Jurkat, Clone E6-1 (cell line): ENCODE measurements at regions not wholly inside any gene's neighbourhood (a gene's known extent, or its start where the extent isn't known, plus 50 kb on each side); places are given as distances from the start of the nearest gene placed in this dataset.
"Not testable (repeated sequence)": the region's sequence is repeated elsewhere in the genome, so short reads cannot be mapped to it uniquely, and the experiment has no call there.

Source experiments
- DNase-seq: peaks from one replicate; pipeline ENCODE4 v3.0.0-alpha.2; 2011; ENCODE audit warnings: low read depth, low spot score
- H3K4me3 ChIP-seq: 2 replicates; pipeline ENCODE4 v1.5.1; 2011; ENCODE audit warnings: mild to moderate bottlenecking, low read length, control low read depth, moderate library complexity

DNA sequence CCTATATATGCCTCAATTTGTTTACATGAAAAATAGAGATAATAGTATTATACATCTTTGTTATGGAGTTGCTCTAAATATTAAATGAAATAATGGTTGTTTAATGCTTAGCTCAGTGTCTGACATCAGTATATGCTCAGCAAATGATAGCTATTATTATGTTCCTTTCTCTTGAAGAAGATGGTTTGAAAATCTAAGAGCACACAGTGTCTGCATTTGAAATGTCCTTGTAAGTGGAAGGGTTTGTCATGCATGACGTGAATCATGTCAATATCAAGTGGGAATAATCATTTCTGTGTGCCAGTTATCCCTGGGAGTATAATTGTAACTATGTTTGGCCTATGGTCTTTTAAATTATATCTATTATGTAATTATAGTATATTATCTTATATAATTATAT, 377.5 kb upstream of the SORCS1 start:
- no peak overlapping the region for H3K4me3 ChIP-seq
- no peak for DNase-seq

DNA sequence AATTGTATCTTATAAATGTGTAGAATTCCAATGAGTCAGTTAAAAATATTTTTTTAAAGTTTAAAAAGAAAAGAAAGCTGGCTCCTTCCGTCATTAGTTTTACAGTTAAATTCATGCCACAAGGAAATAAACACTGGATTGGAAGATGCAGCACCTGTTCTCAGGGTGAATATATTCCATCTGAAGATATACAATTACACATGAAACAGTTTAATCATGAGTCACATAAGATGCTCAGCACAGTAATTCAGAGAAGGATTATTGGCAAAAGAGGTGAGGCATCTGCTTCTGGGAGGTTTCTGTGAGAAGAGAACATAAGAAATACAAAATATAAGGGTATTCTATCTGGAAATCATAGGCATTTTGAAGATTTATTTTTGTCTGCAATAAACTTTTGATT, 376.5 kb upstream of the SORCS1 start:
- no peak overlapping the region for H3K4me3 ChIP-seq
- no peak for DNase-seq

DNA sequence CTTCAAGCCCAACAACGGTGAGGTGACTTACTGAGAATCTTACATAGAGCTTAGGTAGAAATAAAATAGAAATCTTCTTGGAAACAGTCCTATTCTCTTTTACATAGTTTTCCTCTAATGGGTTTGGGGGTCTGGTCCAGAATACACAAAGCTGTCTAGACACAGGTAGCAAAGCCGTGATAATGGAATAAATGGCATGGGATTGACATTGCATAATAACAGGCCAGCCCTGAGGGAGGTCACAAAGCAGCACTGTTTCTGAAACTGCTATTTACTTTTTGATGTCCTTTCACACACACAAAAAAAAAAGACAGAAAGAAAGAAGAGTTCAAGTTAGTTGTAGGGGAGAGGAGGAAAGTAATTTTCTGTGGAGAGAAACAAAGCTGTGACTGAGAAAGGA, 364.8 kb upstream of the SORCS1 start:
- DNase-seq: no peak
- H3K4me3 ChIP-seq: no peak overlapping the region

DNA sequence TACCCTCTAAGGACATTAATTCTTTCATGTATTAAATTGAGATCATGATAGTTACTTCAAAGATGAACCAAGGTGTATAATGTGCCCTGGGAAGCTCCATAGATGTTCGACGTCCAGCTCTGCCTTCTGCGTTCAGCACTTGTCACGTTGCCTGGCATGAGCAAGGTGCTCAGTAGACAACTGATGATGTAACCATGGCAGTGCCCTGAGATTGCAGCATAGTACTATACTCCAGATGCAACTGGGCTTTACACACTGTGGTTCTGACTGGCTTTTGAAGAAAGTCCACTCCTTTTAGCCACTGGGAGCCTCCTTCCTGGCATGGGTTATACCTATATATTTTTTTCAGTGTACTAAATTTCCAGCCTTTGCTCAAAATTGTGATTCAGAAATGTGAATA, 355.8 kb upstream of the SORCS1 start:
- no peak overlapping the region for H3K4me3 ChIP-seq
- no peak for DNase-seq

DNA sequence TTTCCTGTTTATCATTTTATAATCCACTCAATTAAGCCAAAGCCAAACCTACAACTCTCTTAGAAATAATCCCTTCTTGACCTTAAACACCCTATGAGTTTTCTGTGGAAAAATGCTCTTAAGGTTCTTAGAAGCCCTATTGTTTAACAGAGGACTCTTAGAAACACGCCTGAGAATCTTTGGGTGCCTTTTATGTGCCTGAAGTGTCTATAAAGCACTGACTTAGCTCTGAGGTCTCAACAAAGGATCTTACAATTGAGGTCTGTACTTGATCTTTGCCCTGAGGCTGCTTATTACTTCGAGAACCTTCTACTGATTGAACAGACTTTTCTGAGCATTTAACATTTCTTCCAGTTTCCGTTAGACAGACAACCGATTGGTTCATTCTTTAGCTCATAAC, 353.3 kb upstream of the SORCS1 start:
- H3K4me3 ChIP-seq: no peak overlapping the region
- DNase-seq: no peak

DNA sequence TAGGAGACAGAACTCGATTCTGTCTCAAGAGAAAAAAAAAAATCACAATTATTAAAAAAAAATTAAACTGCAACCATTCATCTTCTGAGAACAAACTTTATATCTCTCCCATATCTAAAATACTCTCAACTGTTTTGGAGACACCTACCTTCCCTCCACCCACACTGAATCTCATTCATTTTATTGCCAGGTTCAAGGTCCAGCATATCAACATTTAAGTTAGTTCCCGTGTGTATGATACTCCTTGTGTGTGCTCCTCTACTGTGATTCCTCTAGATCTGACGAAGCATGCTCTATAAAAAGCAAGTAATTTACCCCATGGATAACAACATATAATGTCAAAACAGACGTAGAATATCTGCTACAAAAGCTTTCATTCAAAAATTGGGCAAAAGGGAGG, 351.8 kb upstream of the SORCS1 start:
- no peak for DNase-seq
- H3K4me3 ChIP-seq: no peak overlapping the region

DNA sequence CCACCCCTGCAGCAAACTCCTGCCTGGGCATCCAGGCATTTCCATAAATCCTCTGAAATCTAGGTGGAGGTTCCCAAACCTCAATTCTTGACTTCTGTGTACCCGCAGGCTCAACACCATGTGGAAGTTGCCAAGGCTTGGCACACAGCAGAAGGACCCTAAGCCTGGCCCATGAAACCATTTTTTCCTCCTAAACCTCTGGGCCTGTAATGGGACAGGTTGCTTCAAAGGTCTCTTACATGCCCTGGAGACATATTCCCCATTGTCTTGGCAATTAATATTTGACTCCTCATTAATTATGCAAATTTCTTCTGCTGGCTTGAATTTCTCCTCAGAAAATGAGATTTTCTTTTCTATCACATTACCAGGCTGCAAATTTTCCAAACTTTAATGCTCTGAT, 339.5 kb upstream of the SORCS1 start:
- not testable (repeated sequence) for DNase-seq, H3K4me3 ChIP-seq

DNA sequence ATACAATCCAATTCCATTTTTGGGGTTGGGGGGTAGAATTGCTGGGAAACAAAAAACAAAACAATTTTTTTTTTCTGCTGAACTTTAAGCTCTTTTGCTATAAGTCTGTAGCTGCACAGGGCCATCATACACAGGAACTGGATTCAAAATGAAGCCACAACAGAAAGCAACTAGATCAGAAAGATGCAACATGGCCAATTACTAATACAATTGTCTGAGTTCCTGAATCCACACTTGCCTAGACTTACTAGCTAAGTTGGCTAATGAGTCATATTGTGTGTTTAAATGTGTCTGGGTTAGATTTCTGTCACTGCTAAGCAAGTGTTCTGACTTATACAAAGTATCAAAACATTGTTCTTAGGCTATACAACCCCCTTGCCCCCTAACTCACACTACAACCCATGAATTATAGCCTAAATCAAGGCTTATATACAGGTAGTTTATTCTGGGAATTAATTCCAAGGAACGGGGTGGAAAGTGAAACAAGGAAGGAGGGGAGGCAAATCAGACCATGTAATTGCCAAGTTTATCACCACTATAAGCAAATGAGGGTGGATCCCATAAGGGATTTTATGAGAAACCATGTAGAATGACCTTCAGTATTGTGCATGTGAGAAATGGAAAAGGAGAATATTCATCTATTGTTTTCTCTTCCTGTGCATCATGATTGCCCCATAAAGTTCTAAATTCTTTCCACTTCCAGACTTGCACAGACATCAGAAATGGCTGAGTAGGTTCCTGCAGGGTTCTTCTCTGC, 337.9 kb upstream of the SORCS1 start:
- no peak for DNase-seq

DNA sequence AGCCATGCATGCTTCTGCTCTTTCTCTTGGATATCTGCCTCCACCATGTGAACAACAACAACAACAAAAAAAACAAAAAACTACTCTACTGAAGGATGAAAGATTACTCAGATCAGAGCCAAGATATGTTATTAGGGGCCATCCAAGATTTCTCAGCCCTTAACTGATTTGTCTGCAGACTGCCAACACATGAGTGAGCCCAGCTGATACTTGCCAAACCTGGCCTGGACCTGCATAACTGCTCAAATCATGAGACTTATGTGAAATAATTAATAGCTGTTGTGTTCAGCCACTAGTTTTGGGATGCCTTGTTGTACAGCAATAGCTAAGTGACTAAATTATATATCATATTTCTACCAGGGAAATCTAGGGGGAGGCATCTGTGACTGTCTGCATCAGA, 334.5 kb upstream of the SORCS1 start:
- H3K4me3 ChIP-seq: no peak overlapping the region
- DNase-seq: no peak

More for the DNA sequence above, 337.9 kb upstream of the SORCS1 start:
- H3K4me3 ChIP-seq: no peak overlapping the region

DNA sequence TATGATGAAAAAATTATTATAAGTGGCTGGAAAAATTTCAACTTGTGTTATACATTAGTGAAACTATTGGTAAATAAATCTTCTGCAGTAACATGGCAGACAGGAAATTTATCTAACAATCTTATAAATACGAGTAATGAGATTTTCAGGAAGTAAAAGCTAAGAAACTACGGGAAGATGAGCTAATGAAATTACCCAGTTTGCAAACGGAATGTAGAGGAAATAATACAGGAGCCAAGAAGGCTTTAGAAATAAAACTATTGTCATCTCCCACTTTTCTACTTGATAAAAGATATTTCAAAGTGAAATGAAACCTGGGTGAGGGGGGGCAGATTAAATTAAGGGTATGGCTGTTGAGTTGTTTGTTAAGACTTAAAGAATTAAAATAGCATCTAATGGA, 332.5 kb upstream of the SORCS1 start:
- DNase-seq: no peak
- H3K4me3 ChIP-seq: no peak overlapping the region

DNA sequence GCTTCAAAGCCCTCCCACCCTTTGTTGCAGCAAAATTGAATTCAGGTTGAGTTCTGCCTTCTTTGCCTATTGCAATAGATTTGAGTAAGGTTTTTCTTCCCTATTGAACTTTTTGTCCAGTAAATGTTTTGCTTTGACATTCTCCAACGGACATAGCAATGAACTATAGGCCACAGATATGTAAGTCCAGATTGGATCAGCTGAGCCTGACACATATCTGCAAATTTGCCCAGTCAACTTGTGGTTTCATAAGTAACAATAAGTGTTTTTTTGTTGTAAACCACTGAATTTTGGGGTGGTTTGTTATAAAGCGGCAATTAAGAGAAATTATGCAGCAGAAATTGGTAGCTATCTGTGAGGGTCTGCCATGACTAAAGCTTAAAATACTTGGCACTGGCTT, 332.1 kb upstream of the SORCS1 start:
- H3K4me3 ChIP-seq: no peak overlapping the region
- DNase-seq: no peak

DNA sequence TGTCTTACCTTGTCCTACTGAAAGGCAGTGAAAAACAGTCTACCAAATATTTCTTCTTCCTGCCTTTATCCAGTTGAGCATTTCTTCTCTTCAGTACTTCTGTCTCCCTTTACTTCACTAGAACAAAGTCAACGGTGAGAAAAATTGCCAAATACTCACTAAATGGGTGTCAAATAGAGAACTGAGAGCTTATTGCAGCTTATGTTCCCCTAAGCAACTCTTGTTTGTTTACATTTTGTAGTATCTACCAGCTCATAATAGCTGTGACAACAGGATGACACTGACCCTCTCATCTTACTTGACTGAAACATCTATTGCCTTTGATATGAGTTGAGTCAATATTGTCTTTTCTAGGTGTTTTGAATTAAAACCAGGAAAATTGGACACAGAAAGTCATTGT, 327.9 kb upstream of the SORCS1 start:
- H3K4me3 ChIP-seq: no peak overlapping the region
- no peak for DNase-seq

DNA sequence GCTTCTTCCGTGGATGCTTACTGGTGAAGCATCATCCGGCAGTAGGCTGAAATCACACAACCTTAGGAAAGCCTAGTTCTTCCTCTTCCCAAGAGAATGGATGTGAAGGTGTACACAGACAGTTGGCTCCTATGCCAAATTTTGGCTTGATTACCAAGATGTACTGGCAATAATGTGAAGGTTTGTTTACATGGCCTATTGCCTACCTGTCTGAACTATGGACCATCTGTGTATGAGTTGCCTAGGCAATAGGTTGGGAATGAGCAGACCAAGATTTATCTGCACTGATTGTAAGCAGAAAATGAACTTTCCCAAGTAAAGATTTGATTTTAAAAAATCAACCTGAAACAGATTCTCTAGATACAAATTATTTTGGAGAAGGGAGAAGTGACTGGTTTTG, 325.9 kb upstream of the SORCS1 start:
- no peak for DNase-seq
- no peak overlapping the region for H3K4me3 ChIP-seq

DNA sequence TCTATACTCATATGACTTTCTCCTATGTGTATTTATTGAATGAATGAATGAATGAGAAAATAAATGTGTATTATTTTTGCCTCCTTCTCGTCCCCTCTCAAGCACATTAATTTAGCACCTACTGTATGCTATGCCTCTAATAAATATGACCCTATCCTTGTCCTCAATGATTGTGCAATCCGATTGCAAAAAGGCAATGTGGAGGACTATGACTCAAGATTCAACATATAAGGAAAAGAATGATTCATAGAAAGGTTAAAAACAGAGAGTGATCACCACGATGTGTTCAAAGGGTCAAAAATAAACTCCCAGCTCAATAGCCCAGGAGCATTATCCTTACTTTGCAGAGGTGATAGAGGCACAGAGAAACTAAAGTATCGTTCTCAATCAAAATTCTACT, 322.8 kb upstream of the SORCS1 start:
- DNase-seq: no peak
- no peak overlapping the region for H3K4me3 ChIP-seq

DNA sequence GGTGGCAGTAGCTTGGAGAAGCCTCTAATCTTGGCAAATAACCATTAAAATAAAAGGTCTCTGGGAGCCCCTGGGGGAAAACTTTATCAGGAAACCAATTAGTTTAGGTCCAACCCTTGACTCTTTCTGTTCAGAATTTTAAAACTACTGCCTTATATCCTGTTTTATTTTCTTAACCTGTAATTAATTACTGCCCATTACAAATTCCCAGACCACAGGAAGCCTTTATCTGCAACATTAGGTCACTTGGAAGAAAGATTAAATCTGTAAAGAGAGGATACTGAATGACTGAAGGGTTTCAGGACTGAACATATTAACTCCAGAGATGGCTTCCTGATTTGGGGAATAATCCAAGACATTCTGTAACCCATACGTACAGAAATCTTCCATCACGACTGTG, 320.5 kb upstream of the SORCS1 start:
- H3K4me3 ChIP-seq: no peak overlapping the region
- no peak for DNase-seq

DNA sequence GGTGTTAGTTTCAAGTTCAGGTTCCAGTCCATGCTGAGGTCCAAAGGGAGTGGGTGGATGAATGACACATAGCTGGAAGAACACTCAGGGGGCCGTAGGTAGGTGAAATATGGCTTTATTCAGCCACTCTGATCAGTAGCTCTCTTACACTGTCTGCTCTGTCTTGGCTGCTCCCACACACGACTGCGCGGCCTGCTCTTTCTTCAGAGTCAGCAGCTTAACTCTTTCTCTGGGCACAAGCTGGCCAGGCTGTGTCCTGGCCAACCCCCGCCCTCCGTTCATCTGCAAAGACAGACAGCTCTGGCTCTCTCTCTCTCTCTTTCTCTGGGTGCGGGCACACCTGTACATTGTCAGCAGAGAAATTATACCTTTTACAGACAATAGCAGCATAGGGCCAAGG, 317.4 kb upstream of the SORCS1 start:
- H3K4me3 ChIP-seq: no peak overlapping the region
- no peak for DNase-seq

DNA sequence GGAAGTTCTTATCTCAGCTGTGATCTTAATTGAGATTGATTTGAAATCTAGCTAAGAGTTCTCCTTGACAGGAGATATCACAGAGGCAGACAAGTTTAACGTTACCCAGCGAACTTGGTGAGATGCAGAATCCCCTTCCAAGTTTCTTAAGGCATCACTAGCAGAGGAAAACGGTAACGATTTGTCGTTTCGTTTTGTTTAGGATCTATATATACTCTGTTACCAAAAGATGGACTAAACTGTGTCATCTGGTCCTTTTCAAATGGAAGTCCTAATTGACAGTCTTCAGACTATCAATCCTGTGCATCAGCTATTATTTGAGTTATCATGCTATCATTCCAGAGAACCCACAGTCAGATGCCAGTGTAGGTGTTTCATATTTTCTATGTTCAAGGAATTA, 316.7 kb upstream of the SORCS1 start:
- DNase-seq: no peak
- no peak overlapping the region for H3K4me3 ChIP-seq

DNA sequence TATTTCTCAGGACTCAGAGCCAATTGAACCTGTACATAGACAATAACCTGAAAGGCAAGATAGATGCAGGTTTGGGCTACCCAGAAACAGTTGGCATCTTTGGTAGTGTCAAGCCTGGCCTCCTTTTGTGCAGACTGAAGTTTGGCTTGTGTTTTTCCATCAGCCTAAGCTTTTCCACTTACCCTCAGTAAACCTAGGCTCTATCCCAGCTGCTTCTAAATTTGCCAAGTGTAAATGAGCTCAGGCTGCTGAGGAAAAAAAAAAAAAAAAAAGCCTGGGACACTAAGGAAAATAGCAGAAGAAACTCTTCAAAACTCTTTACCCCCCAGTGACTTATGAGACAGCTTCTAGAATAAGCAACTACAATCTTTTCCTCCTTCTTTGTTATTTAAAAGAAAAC, 316.3 kb upstream of the SORCS1 start:
- no peak overlapping the region for H3K4me3 ChIP-seq
- no peak for DNase-seq

DNA sequence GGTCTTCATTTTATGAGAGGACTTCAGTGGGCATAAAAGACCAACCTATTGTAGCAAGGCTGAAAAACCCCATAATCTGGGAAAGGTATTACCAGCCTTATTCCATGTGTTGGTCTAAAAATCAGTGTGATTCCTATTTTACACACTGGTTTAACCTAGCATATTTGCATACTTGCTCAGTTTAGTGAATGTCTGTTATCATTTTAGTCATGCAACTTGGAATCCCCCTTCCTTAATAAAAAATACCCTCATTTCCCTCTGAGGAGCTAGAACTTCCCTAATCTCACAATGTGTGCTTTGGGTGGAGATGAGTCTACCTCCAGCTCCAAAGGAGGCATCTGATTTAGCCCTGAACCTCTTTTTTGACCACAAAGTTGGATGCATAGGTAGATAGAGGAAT, 312.8 kb upstream of the SORCS1 start:
- no peak for DNase-seq

DNA sequence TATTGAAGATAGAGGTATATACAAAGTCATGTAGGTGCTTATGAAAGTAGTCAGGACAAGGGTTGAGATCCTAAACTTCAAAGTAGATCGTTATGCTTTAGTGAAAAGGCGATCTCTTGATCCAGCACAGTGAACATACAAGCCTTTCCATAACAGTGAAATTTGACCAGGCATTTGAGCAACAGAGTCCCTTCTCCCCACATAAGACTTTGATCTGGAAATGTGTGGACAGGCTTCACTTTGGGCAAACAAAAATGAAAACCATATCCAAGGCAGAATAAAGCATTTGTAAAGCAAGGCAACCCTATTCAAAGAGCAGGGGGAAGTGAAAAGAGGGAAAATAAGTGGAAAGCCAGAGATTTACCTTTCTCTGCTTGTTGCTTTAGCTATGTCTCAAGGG, 311.9 kb upstream of the SORCS1 start:
- H3K4me3 ChIP-seq: no peak overlapping the region
- DNase-seq: no peak

More for the DNA sequence above, 312.8 kb upstream of the SORCS1 start:
- H3K4me3 ChIP-seq: no peak overlapping the region

DNA sequence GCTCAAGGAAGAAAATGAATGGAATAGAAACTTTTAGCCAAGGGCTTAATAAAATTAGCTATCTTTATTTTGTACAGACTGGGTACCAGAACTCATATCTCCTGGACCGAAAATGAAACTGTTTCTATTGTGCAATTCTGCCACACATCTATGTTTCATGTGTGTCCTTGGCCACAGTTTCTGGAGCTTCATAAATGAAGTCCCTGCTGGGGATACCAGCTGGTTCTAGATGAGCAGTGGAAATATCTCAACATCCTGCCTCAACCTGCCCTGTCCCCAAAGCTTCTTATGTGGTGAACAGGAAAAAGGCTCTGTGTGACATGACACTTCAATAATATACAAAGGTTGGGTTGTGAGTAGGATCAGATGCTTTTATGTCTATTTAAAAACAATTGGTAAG, 310.1 kb upstream of the SORCS1 start:
- DNase-seq: no peak
- H3K4me3 ChIP-seq: no peak overlapping the region

DNA sequence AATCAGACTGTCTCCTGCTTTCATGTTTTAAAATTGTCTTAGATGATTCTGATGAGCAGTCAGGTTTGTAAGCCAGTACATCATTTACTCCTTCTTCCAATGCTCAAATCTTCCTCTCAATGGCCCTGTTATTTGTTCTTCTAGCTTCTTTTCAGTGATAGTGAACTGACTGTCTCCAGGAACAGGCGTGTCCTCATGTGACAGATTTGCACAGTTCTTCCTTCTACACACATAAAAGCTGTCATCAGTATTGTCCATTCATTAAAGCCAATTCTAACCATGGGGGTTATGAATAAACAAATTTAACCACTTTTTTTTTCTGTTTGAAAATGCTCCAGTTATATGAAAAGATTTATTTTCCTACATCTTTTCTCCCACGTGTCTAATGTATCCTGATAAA, 308.7 kb upstream of the SORCS1 start:
- no peak overlapping the region for H3K4me3 ChIP-seq

More for the DNA sequence above, 308.7 kb upstream of the SORCS1 start:
- DNase-seq: no peak
